HG02852 (cell line): ENCODE measurements at regions not wholly inside any gene's neighbourhood (a gene's known extent, or its start where the extent isn't known, plus 50 kb on each side); places are given as distances from the start of the nearest gene placed in this dataset.
A peak's percentile ranks its signal among the peaks of the same experiment; 100 is the strongest.

ENCODE experiments used
- ATAC-seq: cut with Tn5 transposase; IDR thresholded peaks from one replicate; pipeline ENCODE4 v1.9.1; 2021; ENCODE audit warnings: mild to moderate bottlenecking, moderate library complexity; ENCODE audit not compliant: unreplicated experiment

DNA sequence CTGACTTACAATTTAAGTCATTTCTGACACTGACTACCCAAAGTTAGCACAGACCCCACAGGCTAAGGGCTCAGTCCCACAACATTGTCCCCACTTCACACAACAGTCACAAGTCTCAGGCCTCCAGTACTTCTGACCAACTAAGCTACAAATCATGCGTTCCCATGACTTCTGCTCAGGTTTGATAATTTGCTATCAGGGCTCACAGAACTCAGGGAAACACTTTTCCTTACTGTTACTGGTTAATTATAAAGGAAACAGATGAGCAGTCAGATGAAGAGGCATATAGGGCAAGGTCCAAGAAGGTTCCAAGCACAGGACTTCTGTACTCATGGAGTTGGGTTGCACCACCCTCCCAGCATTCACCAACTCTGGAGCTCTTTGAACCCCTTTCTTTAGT, 151.2 kb upstream of the TNR start:
- ATAC-seq, result no peak

GRCh38 chr1:175893192-175893591, 149.8 kb upstream of the TNR start:
- ATAC-seq, result no peak

GRCh38 chr1:175892686-175893085, 149.3 kb upstream of the TNR start:
- no peak for ATAC-seq

- ATAC-seq, result no peak
Measured at GRCh38 chr1:175891783-175892309, 148.5 kb upstream of the TNR start.

DNA sequence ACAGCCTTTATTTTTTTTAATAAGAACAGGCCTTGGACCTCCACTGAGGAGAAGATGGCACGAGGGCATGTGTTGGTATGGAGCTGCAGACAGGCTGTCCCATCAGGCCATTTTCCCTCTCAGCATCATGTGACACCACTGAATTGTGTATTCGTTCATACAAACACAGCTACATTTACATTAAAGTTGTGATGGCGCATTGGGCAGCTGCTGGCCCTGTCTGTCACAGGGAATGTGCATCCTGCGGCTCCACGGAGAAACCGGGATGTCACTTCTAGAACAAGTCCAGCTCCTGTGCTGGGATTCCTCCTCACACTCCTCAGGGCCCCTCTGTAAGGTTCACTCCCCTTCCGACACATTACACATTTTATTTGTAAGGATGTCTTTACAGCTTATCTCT, 147.6 kb upstream of the TNR start:
- no peak for ATAC-seq

DNA sequence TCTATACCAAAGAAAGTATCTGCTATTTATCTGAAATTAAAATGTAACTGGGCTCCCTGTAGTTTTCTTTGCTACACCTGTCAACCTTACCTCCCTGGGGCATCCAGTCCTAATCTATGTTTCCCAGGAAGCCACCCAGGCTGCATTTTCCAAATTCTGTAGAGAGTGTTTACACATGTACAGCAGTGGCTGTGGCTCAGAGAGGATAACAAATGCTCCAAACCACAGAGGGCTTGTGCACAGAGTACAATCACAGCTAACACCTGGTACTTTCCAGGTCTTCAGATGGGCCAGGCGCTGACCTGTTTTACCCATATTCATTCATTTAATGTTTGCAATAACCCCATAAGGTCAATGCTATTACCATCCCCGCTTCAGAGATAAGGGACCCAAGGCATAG, 146.5 kb upstream of the TNR start:
- no peak for ATAC-seq

DNA sequence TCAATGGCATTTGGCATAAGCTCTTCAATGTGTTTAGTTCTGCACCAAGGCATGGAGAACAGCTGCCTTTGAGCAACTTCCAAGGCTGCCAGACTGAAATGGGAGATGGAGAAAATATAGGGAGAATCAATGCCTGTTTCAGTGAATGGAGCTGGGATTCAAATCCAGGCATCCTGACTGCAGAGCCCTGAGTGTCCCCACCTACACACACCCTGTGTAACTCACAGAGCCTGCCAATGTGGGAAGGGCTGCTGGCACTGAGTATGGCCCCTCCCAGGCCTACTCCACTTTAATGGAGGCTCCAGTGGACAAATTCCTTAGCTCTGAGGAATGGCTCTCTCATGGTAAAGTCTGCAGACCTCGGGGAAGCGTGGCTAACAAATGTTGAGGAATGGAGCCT, 145.6 kb upstream of the TNR start:
- no peak for ATAC-seq

DNA sequence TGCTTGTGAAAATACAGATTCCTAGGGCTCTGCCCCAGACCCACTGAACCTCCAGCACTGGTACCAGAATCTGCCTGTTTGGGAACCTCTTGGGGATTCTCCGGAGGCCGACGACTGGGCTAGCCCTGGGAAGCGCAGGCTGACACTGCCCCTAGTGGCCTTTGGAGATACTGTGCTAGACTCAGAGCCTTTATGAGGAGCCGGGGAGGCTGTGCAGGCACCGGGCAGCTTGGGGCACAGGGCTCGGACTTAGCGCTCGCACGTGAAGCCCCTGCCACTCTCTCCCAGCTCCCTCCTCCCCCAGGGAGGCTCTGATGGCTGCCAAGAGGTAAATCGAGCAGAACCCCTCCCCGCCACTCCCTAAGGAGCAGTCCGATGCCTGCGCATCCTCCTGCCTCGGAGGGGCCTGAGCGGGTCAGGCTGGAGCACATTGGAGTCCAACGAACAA, 144.6 kb upstream of the TNR start:
- peak; percentile 85 for ATAC-seq

DNA sequence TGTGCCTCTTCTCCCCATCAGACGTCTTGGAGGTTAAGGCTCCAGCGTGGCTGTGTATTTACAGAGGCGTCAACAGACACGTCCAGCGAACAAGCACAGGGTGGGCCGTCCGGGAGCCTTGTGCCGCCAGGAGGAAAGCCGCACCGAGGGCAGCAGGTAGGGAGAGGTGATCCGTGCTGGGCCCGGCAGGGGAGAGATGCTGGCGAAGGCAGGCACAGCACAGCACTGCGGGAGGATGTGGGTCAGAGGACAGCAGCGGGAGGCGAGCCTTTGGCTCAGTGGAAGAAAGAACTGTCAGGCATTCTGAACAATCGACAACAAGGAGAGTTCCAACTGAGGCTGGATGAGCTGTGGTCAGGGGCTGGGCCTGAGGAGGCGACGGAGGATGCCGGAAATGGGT, 144.1 kb upstream of the TNR start:
- peak; percentile 17 for ATAC-seq

GRCh38 chr1:175885326-175885725, 141.9 kb upstream of the TNR start:
- ATAC-seq, result no peak

GRCh38 chr1:175884369-175884768, 141.0 kb upstream of the TNR start:
- ATAC-seq, result no peak

- ATAC-seq, result no peak
Measured at GRCh38 chr1:175882192-175882591, 138.8 kb upstream of the TNR start.

DNA sequence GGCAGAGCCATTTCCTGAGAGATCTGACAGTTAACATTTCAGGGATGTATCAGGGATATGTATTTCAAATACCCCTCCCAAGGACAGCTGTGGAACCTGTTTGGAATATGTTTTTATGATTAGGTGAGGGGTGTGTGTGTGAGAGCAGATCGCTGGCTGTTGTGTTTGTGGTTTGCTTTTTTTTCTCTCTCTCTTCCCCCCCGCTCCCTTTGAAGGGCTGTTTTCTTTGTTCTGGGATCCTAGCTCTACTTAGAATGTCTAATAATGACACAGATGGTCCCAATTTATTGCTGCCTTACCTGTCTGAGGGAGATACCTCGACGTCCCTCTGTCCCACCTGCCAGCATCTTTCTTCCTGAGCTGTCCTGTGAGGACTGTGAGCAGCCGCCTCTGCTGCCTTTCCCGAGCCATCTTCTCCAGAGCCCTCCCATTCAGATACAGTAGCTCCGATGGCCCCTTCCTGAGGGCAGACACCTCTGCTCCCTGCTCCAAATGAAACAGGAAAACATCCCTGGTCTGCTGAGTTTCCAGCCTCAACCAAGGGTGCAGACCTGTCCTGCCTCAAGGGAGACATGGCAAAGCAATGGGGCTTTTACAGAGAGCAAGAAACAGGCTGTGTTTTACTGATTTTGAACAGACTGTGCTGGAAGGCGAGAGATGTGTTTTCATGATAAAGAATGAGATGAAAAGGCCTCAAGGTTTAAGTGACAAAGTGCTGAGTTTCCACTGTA, 138.0 kb upstream of the TNR start:
- no peak for ATAC-seq

DNA sequence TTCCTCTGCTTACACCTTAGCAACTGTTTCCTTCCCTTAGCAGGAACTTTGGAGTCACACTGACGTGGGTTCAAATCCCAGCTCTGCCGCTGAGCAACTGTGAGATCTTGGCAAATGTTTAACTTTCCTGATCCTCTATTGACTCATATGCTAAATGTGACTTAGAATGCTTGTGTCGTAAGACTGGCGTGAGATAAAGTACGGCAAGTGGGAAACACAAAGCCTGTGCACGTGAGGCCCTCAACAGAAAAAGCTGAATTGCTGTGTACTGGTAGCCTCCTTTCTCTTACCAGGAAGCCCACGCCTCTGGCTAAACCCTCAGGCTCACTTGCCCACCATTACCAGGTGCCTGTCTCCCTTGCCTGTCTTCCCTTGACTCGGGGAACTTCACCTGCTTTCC, 135.4 kb upstream of the TNR start:
- no peak for ATAC-seq

GRCh38 chr1:175877939-175878737, 134.7 kb upstream of the TNR start:
- ATAC-seq, result no peak

GRCh38 chr1:175875556-175875955, 132.2 kb upstream of the TNR start:
- no peak for ATAC-seq

GRCh38 chr1:175874081-175874480, 130.7 kb upstream of the TNR start:
- ATAC-seq, result no peak

DNA sequence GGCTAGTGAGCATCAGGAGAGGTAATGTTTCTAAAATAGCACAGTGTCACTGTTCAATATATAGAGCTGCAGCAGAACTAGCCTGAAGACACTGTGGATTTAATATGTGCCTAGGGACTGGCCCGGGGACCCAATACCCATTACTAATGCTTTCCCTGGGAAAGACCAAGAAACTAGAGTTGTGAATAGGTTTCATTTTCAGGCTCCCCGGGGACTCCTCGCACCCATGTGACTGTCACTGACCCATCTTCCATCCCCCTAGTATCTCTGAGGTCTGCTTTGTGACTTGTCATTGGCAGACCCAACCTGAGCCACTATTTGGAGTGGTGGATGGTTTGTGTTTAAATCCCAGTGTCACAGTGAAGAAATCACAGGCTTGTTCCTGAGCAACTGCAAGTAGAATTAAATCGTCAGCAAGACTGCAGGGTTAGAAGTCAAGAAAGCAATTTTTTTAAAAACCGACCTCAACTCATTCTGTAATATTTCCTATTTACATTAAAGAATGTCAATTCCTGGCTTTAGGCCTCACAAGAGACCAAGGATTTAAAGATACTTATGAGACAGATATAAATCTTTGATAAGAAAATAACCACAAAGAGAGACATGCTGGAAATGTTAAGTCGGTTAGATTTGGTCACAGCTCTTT, 130.0 kb upstream of the TNR start:
- peak; percentile 78 for ATAC-seq

GRCh38 chr1:175872588-175872987, 129.2 kb upstream of the TNR start:
- ATAC-seq, result no peak

DNA sequence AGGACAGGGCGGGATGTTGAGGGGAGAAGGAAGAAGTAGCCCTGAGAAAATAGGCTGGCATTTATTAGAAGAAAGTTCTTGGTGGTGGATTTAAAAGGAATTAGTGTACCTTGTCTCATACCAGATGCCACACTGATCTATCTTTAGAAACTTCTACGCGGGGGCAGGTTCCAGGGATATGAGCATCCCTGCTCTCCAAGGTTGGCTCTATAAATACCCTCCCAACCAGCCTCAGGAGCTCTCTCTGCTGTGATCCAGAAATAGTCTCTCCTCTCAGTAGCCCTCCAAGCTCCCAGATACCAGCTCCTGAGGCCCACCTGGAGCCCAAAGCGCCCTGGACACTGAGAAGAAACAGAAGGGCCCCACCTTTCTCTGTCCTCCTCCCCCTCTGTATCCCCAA, 128.3 kb upstream of the TNR start:
- no peak for ATAC-seq

GRCh38 chr1:175870217-175870616, 126.8 kb upstream of the TNR start:
- no peak for ATAC-seq

GRCh38 chr1:175866776-175867175, 123.4 kb upstream of the TNR start:
- no peak for ATAC-seq
